HEK293 (cell line): ENCODE measurements at regions not wholly inside any gene's neighbourhood (a gene's known extent, or its start where the extent isn't known, plus 50 kb on each side); places are given as distances from the start of the nearest gene placed in this dataset.

Source experiments
- CTCF ChIP-seq: fragments of 450-650 bp; formaldehyde crosslinking; IDR thresholded peaks from 2 replicates; pipeline ENCODE4 v1.5.1; 2016; ENCODE audit warnings: missing biosample characterization, missing genetic modification characterization
- HOXD13 ChIP-seq: sonication (generic); formaldehyde crosslinking; IDR thresholded peaks from 2 replicates; pipeline ENCODE4 v1.8.0; 2022; ENCODE audit warnings: missing genetic modification reagents, borderline replicate concordance
- OSR2 ChIP-seq: fragments of 450-650 bp; formaldehyde crosslinking; IDR thresholded peaks from 2 replicates; pipeline ENCODE4 v1.5.1; 2016; ENCODE audit warnings: missing biosample characterization, missing genetic modification characterization
- TRIM28 ChIP-seq: IDR thresholded peaks from 2 replicates; pipeline ENCODE4 v1.6.1; 2011; ENCODE audit warnings: low read length, control low read depth, borderline replicate concordance
- ZNF623 ChIP-seq: fragments of 450-650 bp; formaldehyde crosslinking; IDR thresholded peaks from 2 replicates; pipeline ENCODE4 v1.5.1; 2016; ENCODE audit warnings: missing biosample characterization, missing genetic modification characterization
- ZNF785 ChIP-seq: fragments of 450-650 bp; formaldehyde crosslinking; IDR thresholded peaks from 2 replicates; pipeline ENCODE4 v1.5.1; 2016; ENCODE audit warnings: missing biosample characterization, missing genetic modification characterization
- ZNF792 ChIP-seq: fragments of 450-650 bp; formaldehyde crosslinking; IDR thresholded peaks from 2 replicates; pipeline ENCODE4 v1.5.1; 2016; ENCODE audit warnings: missing biosample characterization, missing genetic modification characterization
- TF ChIP-seq, protein P1 (sequence below): fragments of 450-650 bp; IDR thresholded peaks from 2 replicates; pipeline ENCODE4 v1.5.1; 2018; ENCODE audit warnings: missing biosample characterization, missing genetic modification characterization
- TF ChIP-seq, protein P2 (sequence below): fragments of 450-650 bp; formaldehyde crosslinking; IDR thresholded peaks from 2 replicates; pipeline ENCODE4 v1.5.1; 2016; ENCODE audit warnings: missing biosample characterization, missing genetic modification characterization, low read depth
- TF ChIP-seq, protein P3 (sequence below): fragments of 450-650 bp; formaldehyde crosslinking; IDR thresholded peaks from 2 replicates; pipeline ENCODE4 v1.5.1; 2016; ENCODE audit warnings: missing biosample characterization, missing genetic modification characterization
- TF ChIP-seq, protein P4 (sequence below): fragments of 450-650 bp; formaldehyde crosslinking; IDR thresholded peaks from 2 replicates; pipeline ENCODE4 v1.5.1; 2016; ENCODE audit warnings: missing biosample characterization, missing genetic modification characterization

DNA sequence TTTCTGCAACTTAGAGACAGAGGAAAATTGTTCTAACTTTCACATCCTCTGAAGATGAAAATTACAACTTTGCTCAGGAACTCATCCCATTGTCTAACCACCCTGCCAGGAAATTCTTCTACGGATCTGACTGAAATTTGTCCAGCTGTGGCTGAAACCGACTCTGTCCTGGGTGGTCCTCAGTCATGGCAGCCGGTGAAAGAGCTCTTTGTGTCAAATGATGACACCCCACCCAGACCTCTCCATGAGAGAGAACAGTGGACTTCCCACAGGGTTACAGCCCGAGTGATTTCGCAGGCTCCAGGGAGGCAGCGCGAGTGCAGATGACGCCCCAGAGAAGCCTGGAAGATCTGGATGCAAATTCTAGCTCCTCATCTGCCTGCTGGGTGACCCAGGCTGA lies 65.1 kb upstream of the TRIB2 start:
- TF ChIP-seq, protein P1, sequence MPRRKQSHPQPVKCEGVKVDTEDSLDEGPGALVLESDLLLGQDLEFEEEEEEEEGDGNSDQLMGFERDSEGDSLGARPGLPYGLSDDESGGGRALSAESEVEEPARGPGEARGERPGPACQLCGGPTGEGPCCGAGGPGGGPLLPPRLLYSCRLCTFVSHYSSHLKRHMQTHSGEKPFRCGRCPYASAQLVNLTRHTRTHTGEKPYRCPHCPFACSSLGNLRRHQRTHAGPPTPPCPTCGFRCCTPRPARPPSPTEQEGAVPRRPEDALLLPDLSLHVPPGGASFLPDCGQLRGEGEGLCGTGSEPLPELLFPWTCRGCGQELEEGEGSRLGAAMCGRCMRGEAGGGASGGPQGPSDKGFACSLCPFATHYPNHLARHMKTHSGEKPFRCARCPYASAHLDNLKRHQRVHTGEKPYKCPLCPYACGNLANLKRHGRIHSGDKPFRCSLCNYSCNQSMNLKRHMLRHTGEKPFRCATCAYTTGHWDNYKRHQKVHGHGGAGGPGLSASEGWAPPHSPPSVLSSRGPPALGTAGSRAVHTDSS (tag by site-specific recombination), result no peak
- no peak for TF ChIP-seq CTCF (tag by site-specific recombination)
- TF ChIP-seq ZNF623 (tag by site-specific recombination), result no peak
- TF ChIP-seq ZNF792 (tag by site-specific recombination), result no peak
- TF ChIP-seq OSR2 (tag by site-specific recombination), result no peak
- TF ChIP-seq, protein P2, sequence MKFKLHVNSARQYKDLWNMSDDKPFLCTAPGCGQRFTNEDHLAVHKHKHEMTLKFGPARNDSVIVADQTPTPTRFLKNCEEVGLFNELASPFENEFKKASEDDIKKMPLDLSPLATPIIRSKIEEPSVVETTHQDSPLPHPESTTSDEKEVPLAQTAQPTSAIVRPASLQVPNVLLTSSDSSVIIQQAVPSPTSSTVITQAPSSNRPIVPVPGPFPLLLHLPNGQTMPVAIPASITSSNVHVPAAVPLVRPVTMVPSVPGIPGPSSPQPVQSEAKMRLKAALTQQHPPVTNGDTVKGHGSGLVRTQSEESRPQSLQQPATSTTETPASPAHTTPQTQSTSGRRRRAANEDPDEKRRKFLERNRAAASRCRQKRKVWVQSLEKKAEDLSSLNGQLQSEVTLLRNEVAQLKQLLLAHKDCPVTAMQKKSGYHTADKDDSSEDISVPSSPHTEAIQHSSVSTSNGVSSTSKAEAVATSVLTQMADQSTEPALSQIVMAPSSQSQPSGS (tag by site-specific recombination), result no peak
- no peak for TF ChIP-seq ZNF785 (tag by site-specific recombination)
- no peak for TF ChIP-seq HOXD13 (CRISPR knock-in tag)
- no peak for TF ChIP-seq TRIM28
- TF ChIP-seq, protein P3, sequence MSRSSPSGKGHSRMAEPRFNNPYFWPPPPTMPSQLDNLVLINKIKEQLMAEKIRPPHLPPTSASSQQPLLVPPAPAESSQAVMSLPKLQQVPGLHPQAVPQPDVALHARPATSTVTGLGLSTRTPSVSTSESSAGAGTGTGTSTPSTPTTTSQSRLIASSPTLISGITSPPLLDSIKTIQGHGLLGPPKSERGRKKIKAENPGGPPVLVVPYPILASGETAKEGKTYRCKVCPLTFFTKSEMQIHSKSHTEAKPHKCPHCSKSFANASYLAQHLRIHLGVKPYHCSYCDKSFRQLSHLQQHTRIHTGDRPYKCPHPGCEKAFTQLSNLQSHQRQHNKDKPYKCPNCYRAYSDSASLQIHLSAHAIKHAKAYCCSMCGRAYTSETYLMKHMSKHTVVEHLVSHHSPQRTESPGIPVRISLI (tag by site-specific recombination), result no peak
- TF ChIP-seq, protein P4, sequence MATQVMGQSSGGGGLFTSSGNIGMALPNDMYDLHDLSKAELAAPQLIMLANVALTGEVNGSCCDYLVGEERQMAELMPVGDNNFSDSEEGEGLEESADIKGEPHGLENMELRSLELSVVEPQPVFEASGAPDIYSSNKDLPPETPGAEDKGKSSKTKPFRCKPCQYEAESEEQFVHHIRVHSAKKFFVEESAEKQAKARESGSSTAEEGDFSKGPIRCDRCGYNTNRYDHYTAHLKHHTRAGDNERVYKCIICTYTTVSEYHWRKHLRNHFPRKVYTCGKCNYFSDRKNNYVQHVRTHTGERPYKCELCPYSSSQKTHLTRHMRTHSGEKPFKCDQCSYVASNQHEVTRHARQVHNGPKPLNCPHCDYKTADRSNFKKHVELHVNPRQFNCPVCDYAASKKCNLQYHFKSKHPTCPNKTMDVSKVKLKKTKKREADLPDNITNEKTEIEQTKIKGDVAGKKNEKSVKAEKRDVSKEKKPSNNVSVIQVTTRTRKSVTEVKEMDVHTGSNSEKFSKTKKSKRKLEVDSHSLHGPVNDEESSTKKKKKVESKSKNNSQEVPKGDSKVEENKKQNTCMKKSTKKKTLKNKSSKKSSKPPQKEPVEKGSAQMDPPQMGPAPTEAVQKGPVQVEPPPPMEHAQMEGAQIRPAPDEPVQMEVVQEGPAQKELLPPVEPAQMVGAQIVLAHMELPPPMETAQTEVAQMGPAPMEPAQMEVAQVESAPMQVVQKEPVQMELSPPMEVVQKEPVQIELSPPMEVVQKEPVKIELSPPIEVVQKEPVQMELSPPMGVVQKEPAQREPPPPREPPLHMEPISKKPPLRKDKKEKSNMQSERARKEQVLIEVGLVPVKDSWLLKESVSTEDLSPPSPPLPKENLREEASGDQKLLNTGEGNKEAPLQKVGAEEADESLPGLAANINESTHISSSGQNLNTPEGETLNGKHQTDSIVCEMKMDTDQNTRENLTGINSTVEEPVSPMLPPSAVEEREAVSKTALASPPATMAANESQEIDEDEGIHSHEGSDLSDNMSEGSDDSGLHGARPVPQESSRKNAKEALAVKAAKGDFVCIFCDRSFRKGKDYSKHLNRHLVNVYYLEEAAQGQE (tag by site-specific recombination), result no peak
